Anterior cingulate cortex (tissue), 58 donors: ENCODE measurements at regions not wholly inside any gene's neighbourhood (a gene's known extent, or its start where the extent isn't known, plus 50 kb on each side); places are given as distances from the start of the nearest gene placed in this dataset.

ENCODE experiments used
- DNase-seq, 58 donors: peaks; one replicate each; lab custom pipeline; 2025; lab: John Stamatoyannopoulos, UW

DNA sequence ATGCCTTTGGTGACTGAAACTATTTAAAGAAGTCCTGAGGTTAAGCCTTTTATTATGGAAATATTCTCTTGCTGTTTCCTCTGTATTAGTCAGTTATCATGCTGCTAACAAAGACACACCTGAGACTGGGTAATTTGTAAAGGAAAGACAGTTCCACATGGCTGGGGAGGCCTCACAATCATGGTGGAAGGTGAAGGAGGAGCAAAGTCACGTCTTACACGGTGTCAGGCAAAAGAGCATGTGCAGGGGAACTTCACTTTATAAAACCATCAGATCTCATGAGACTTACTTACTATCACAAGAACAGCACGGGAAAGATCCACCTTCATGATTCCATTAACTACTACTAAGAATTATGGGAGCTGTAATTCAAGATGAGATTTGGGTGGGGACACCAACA is 121.2 kb upstream of the GPR26 start:
- DNase-seq, result no peak

- DNase-seq, result no peak
These were observed 117.4 kb upstream of the GPR26 start for GRCh38 chr10:123548770-123549169.

GRCh38 chr10:123549761-123550454 is 116.2 kb upstream of the GPR26 start:
- DNase-seq, result no peak

GRCh38 chr10:123550675-123551096 is 115.5 kb upstream of the GPR26 start:
- DNase-seq, result no peak

- no peak for DNase-seq
These were observed 114.9 kb upstream of the GPR26 start for GRCh38 chr10:123551259-123551658.

DNA sequence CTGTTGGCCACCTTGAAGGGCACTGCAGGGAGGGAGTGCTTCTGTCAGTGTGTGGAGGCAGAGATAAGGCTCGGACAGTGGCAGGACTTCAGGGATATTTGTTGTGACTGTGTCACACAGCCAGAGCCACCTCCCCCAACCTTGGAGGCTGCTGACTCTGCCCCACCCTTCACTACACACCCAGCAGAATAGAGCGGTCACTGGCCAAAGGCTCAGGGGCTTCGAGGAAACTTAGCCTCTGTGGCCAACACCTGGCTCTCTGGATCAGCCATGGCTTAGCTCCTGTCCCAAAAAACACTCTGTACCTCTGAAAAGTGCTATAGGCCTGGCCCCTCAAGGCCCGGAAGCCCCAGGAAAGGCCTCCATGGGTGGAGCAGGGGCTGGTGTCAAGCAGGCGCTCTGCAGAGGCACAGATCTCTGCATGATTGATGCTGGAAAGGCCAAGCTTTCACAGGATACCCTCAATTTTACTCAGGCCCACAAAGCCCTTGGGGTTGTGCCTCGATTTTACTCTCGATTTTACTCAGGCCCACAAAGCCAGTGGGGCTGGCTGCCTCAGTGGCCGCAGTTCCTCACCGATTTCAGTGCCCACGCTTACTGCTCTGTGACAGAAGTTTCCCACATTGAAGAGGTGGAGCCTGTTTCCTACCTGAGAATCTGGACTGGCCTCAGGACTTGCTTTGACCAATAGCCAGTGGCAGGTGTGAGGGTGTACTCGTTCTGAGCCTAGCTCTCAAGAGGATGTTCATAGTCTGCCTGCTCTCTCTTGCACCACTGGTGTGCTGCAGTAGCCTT is 113.2 kb upstream of the GPR26 start:
- DNase-seq, result no peak

- DNase-seq, result no peak
These were observed 112.2 kb upstream of the GPR26 start for GRCh38 chr10:123553810-123554430.

- DNase-seq, result no peak
These were observed 111.5 kb upstream of the GPR26 start for GRCh38 chr10:123554656-123555055.

GRCh38 chr10:123555616-123556015 is 110.5 kb upstream of the GPR26 start:
- no peak for DNase-seq

DNA sequence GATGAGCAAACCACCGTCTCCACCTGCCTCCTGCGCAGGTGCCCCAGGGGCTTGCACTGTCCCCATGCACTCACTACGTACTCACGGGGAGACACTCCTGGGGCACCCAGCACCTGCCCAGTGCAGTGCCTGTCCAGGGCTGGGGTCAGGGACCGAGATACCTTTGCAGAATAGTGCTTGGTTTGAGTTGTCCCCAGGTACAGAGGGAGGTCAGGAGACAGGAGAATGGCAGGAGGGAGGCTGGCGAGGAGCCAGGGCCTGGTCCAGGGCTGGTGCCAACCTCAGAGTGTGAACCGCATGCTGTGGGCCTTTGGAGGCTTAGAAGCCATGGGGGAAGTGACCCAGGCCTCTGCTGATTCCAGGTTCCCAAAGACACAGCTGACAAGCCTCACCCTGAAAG is 110.1 kb upstream of the GPR26 start:
- no peak for DNase-seq

GRCh38 chr10:123556736-123557135 is 109.4 kb upstream of the GPR26 start:
- no peak for DNase-seq

GRCh38 chr10:123557366-123558108 is 108.6 kb upstream of the GPR26 start:
- DNase-seq, result no peak

DNA sequence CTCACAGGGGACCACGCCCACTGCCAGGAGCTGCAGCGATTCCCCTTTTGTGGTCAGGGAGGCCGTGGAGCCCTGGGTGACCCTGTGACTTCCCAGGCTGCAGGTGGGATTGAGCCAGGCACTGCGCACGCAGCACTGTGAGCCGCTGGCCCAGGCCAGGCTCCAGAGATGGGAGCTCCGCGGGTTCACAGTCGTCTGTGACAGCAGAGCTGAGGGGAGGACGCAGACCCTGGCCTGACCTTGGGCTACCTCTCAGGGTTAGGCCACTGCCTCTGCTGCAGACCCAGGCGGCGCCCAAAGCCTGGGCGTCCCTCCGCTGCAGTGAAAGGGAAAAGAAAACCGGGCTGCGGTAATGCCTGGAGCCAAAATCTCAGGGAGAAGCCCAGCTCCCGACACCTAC is 107.5 kb upstream of the GPR26 start:
- peak in 7 of 58 donors; percentile 5 to 37 (median 23) for DNase-seq

GRCh38 chr10:123559066-123559822 is 106.9 kb upstream of the GPR26 start:
- DNase-seq, result peak; percentile 14 to 96 (median 84)

- no peak for DNase-seq
These were observed 106.4 kb upstream of the GPR26 start for GRCh38 chr10:123559823-123560092.

- DNase-seq, result no peak
These were observed 105.6 kb upstream of the GPR26 start for GRCh38 chr10:123560301-123561140.

DNA sequence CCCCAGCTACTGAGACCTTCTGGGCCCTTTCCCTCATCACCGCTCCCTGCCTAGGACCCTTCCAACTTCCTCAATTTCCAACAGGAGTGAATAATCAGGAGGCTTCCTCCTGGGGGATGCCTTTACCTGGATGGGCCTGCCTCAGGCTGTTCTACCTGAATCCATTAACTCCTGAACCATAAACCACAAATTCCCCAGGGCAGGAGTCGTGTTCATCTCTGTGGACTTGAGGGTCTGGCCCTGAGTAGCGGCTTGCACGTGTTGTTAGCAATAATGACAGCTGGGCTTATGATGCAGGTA is 105.1 kb upstream of the GPR26 start:
- no peak for DNase-seq

- DNase-seq, result no peak
These were observed 103.8 kb upstream of the GPR26 start for GRCh38 chr10:123562387-123562786.

DNA sequence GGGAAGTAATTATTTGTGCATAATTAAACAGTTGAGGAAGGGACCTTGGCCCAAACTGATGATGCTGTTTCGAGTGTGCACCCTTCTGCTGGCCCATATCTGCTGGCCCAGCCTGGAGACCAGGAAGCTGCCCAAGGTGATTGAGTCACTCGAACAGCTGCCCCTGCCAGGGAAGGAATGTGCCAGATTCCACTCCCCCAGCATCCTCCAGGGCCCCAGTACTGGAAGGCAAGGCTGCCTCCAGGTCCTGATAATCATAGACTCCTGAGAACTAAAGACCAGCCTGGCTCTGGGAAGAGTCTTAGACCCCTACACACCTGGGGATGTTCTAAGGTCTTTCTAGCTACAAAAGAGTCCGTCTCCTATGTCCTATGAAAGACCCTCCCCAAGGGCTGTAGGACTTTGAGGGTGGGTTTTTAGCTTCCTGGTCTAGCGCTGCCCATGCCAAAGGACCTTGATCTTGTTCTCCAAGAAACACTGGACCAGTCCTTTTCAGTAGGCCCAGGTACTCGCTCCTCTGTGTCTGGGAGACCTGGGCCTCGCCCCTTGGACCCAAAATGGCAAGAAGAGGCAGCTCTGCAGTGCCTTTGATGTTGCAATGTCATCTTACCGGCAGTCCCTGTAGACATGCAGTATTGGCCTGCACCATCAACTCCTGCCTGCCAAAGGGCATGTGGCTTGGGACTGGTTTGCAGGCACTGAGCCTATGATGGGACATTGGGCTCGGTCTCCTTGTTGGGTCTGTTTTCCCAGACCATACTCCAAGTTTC is 103.2 kb upstream of the GPR26 start:
- DNase-seq, result no peak
